Chondrocyte (in vitro differentiated cells): ENCODE measurements at regions not wholly inside any gene's neighbourhood (a gene's known extent, or its start where the extent isn't known, plus 50 kb on each side); places are given as distances from the start of the nearest gene placed in this dataset.
A peak's percentile ranks its signal among the peaks of the same experiment; 100 is the strongest.

Experiments
- DNase-seq: peaks from one replicate; pipeline ENCODE4 v3.0.0; 2021; ENCODE audit warnings: mixed read lengths, low spot score
- H3K27ac Mint-ChIP-seq: one replicate; pipeline ENCODE4 v1.8.0; 2021; ENCODE audit warnings: mild to moderate bottlenecking, moderate library complexity, mixed read lengths; ENCODE audit not compliant: unreplicated experiment
- H3K27me3 Mint-ChIP-seq: 2 replicates; pipeline ENCODE4 v1.8.0; 2021; ENCODE audit warnings: low read depth, mixed read lengths
- H3K36me3 Mint-ChIP-seq: 2 replicates; pipeline ENCODE4 v1.8.0; 2021; ENCODE audit warnings: low read depth, mixed read lengths
- H3K4me1 Mint-ChIP-seq: 2 replicates; pipeline ENCODE4 v1.8.0; 2021; ENCODE audit warnings: low read depth, mild to moderate bottlenecking, mixed read lengths
- H3K4me3 Mint-ChIP-seq: one replicate; pipeline ENCODE4 v1.8.0; 2021; ENCODE audit warnings: mild to moderate bottlenecking, moderate library complexity, mixed read lengths; ENCODE audit not compliant: unreplicated experiment
- H3K9me3 Mint-ChIP-seq: 2 replicates; pipeline ENCODE4 v1.8.0; 2021; ENCODE audit warnings: low read depth, mixed read lengths
- CTCF ChIP-seq: fragments of 200-600 bp; sonication (generic); IDR thresholded peaks from 2 replicates; pipeline ENCODE4 v1.5.0; 2021; ENCODE audit warnings: antibody characterized with exemption, mild to moderate bottlenecking, moderate library complexity

GRCh38 chr12:76263696-76264095 lies 84.5 kb downstream of the BBS10 start:
- Mint-ChIP-seq H3K9me3 (peaks cover 5% of the 10 kb centered on the region), H3K27me3 (no peaks in the 10 kb centered on the region), H3K36me3 (peaks cover 7% of the 10 kb centered on the region), H3K4me3 (no peak overlapping the region), H3K27ac (no peak overlapping the region), H3K4me1 (peaks cover 68% of the 10 kb centered on the region)
- DNase-seq = no peak
- no peak for TF ChIP-seq CTCF

- Mint-ChIP-seq H3K27ac (peak overlapping the region; percentile 96), H3K36me3 (peaks cover 7% of the 10 kb centered on the region), H3K27me3 (no peaks in the 10 kb centered on the region), H3K9me3 (peaks cover 5% of the 10 kb centered on the region), H3K4me3 (peak overlapping the region; percentile 44), H3K4me1 (peaks cover 47% of the 10 kb centered on the region)
- TF ChIP-seq CTCF = no peak
- no peak for DNase-seq
These were observed 87.8 kb downstream of the BBS10 start for GRCh38 chr12:76260390-76260748.

GRCh38 chr12:76259660-76260389 lies 88.4 kb downstream of the BBS10 start:
- no peaks in the 10 kb centered on the region for H3K27me3 Mint-ChIP-seq
- H3K4me1 Mint-ChIP-seq = peaks cover 45% of the 10 kb centered on the region
- H3K4me3 Mint-ChIP-seq = peak overlapping the region; percentile 44
- peaks cover 7% of the 10 kb centered on the region for H3K36me3 Mint-ChIP-seq
- DNase-seq = no peak
- no peak for TF ChIP-seq CTCF
- H3K27ac Mint-ChIP-seq = peak overlapping the region; percentile 96
- H3K9me3 Mint-ChIP-seq = peaks cover 5% of the 10 kb centered on the region

- TF ChIP-seq CTCF = no peak
- Mint-ChIP-seq H3K4me1 (peaks cover 38% of the 10 kb centered on the region), H3K27me3 (no peaks in the 10 kb centered on the region), H3K27ac (peak overlapping the region; percentile 96), H3K9me3 (peaks cover 5% of the 10 kb centered on the region), H3K4me3 (no peak overlapping the region), H3K36me3 (peaks cover 7% of the 10 kb centered on the region)
- no peak for DNase-seq
These were observed 89.1 kb downstream of the BBS10 start for GRCh38 chr12:76259106-76259505.

GRCh38 chr12:76256904-76257303 lies 91.3 kb downstream of the BBS10 start:
- TF ChIP-seq CTCF = no peak
- no peak overlapping the region for H3K27ac Mint-ChIP-seq
- H3K9me3 Mint-ChIP-seq = peaks cover 4% of the 10 kb centered on the region
- no peaks in the 10 kb centered on the region for H3K27me3 Mint-ChIP-seq
- no peak for DNase-seq
- peaks cover 35% of the 10 kb centered on the region for H3K4me1 Mint-ChIP-seq
- H3K36me3 Mint-ChIP-seq = peaks cover 4% of the 10 kb centered on the region
- no peak overlapping the region for H3K4me3 Mint-ChIP-seq
